Transverse colon (tissue), 3 donors: ENCODE measurements at regions not wholly inside any gene's neighbourhood (a gene's known extent, or its start where the extent isn't known, plus 50 kb on each side); places are given as distances from the start of the nearest gene placed in this dataset.

Experiments used
- CTCF ChIP-seq, 5 experiments: fragments of 200-600 bp in 3 of 5; fragments of 450-650 bp in 2 of 5; sonication (generic) in 3 of 5; IDR thresholded peaks; 1 replicate in 2 of 5; 2 replicates in 3 of 5; pipeline ENCODE4 v1.5.1; 2016 to 2017; ENCODE audit warnings: antibody characterized with exemption in 5 of 5, inconsistent platforms in 3 of 5, mild to moderate bottlenecking in 2 of 5, moderate library complexity in 1 of 5
- EP300 ChIP-seq: sonication (generic); formaldehyde crosslinking; IDR thresholded peaks from one replicate; pipeline ENCODE4 v1.6.1; 2017; ENCODE audit warnings: antibody characterized with exemption, low read depth
- POLR2A ChIP-seq: fragments of 450-650 bp; IDR thresholded peaks from one replicate; pipeline ENCODE4 v1.6.1; 2016; ENCODE audit warnings: antibody characterized with exemption, mild to moderate bottlenecking, moderate library complexity

GRCh38 chr2:226164512-226164911 is 635.1 kb downstream of the IRS1 start:
- TF ChIP-seq EP300 = no peak
- no peak for TF ChIP-seq CTCF (IDR thresholded peaks at IDR 0.05)
- no peak for TF ChIP-seq POLR2A
